ENCODE measurements at regions not wholly inside any gene's neighbourhood (a gene's known extent, or its start where the extent isn't known, plus 50 kb on each side); places are given as distances from the start of the nearest gene placed in this dataset.

GRCh38 chr14:34180434-34180833 lies 229.6 kb upstream of the EGLN3 start:
- no peaks in the 10 kb centered on the region for H3K27me3 Mint-ChIP-seq
- ATAC-seq (replicated peaks) (no peak), DNase-seq (no peak)
- no peaks in the 10 kb centered on the region for H3K4me1 Mint-ChIP-seq (ENCODE audit: low read depth in 2 of 2)
- no peak overlapping the region for H3K4me3 Mint-ChIP-seq
- H3K9me3 Mint-ChIP-seq, result peaks cover 0 to 8% of the 10 kb centered on the region in 2 donors
- H3K36me3 Mint-ChIP-seq (ENCODE audit: insufficient read depth), result no peaks in the 10 kb centered on the region
- H3K27ac Mint-ChIP-seq, result no peak overlapping the region

GRCh38 chr14:34179727-34180126 lies 228.9 kb upstream of the EGLN3 start:
- Mint-ChIP-seq H3K27me3 (no peaks in the 10 kb centered on the region), H3K36me3 (ENCODE audit: insufficient read depth) (no peaks in the 10 kb centered on the region), H3K9me3 (peaks cover 0 to 8% of the 10 kb centered on the region in 2 donors), H3K4me3 (no peak overlapping the region), H3K4me1 (ENCODE audit: low read depth in 2 of 2) (no peaks in the 10 kb centered on the region), H3K27ac (no peak overlapping the region)
- ATAC-seq (replicated peaks) (no peak), DNase-seq (no peak)

- Mint-ChIP-seq H3K27me3 (no peaks in the 10 kb centered on the region), H3K9me3 (peaks cover 0 to 2% of the 10 kb centered on the region in 2 donors), H3K4me1 (ENCODE audit: low read depth in 2 of 2) (no peaks in the 10 kb centered on the region), H3K27ac (no peak overlapping the region), H3K36me3 (ENCODE audit: insufficient read depth) (no peaks in the 10 kb centered on the region), H3K4me3 (no peak overlapping the region)
- no peak for DNase-seq
- ATAC-seq (replicated peaks), result no peak
These were observed 226.6 kb upstream of the EGLN3 start for GRCh38 chr14:34177466-34177865.

- no peaks in the 10 kb centered on the region for H3K9me3 Mint-ChIP-seq
- no peak for ATAC-seq (replicated peaks)
- no peaks in the 10 kb centered on the region for H3K36me3 Mint-ChIP-seq (ENCODE audit: insufficient read depth)
- no peak overlapping the region for H3K27ac Mint-ChIP-seq
- no peaks in the 10 kb centered on the region for H3K4me1 Mint-ChIP-seq (ENCODE audit: low read depth in 2 of 2)
- no peak overlapping the region for H3K4me3 Mint-ChIP-seq
- no peaks in the 10 kb centered on the region for H3K27me3 Mint-ChIP-seq
- DNase-seq, result no peak
These were observed 224.7 kb upstream of the EGLN3 start for GRCh38 chr14:34175574-34175973.

- ATAC-seq (replicated peaks), result no peak
- Mint-ChIP-seq H3K27ac (no peak overlapping the region), H3K36me3 (ENCODE audit: insufficient read depth) (no peaks in the 10 kb centered on the region), H3K27me3 (no peaks in the 10 kb centered on the region), H3K4me3 (no peak overlapping the region), H3K9me3 (no peaks in the 10 kb centered on the region), H3K4me1 (ENCODE audit: low read depth in 2 of 2) (no peaks in the 10 kb centered on the region)
- no peak for DNase-seq
These were observed 224.1 kb upstream of the EGLN3 start for GRCh38 chr14:34174973-34175372.

- Mint-ChIP-seq H3K27ac (no peak overlapping the region), H3K27me3 (no peaks in the 10 kb centered on the region), H3K4me1 (ENCODE audit: low read depth in 2 of 2) (no peaks in the 10 kb centered on the region), H3K9me3 (no peaks in the 10 kb centered on the region), H3K36me3 (ENCODE audit: insufficient read depth) (no peaks in the 10 kb centered on the region), H3K4me3 (no peak overlapping the region)
- ATAC-seq (replicated peaks) (no peak), DNase-seq (no peak)
These were observed 223.0 kb upstream of the EGLN3 start for GRCh38 chr14:34173916-34174315.

GRCh38 chr14:34172550-34173368 lies 221.9 kb upstream of the EGLN3 start:
- Mint-ChIP-seq H3K4me1 (ENCODE audit: low read depth in 2 of 2) (no peaks in the 10 kb centered on the region), H3K36me3 (ENCODE audit: insufficient read depth) (no peaks in the 10 kb centered on the region), H3K27ac (no peak overlapping the region), H3K4me3 (no peak overlapping the region), H3K9me3 (no peaks in the 10 kb centered on the region), H3K27me3 (no peaks in the 10 kb centered on the region)
- ATAC-seq (replicated peaks), result no peak
- DNase-seq, result no peak

- Mint-ChIP-seq H3K27ac (no peak overlapping the region), H3K4me1 (ENCODE audit: low read depth in 2 of 2) (no peaks in the 10 kb centered on the region), H3K4me3 (no peak overlapping the region), H3K27me3 (no peaks in the 10 kb centered on the region), H3K36me3 (ENCODE audit: insufficient read depth) (no peaks in the 10 kb centered on the region), H3K9me3 (no peaks in the 10 kb centered on the region)
- DNase-seq, result no peak
- no peak for ATAC-seq (replicated peaks)
These were observed 221.2 kb upstream of the EGLN3 start for GRCh38 chr14:34172173-34172451.

- Mint-ChIP-seq H3K36me3 (ENCODE audit: insufficient read depth) (no peaks in the 10 kb centered on the region), H3K9me3 (no peaks in the 10 kb centered on the region), H3K4me3 (no peak overlapping the region), H3K27me3 (no peaks in the 10 kb centered on the region), H3K27ac (no peak overlapping the region), H3K4me1 (ENCODE audit: low read depth in 2 of 2) (no peaks in the 10 kb centered on the region)
- no peak for DNase-seq
- ATAC-seq (replicated peaks), result no peak
These were observed 220.7 kb upstream of the EGLN3 start for GRCh38 chr14:34171431-34172172.

- ATAC-seq (replicated peaks), result no peak
- H3K4me3 Mint-ChIP-seq, result no peak overlapping the region
- peaks cover 0 to 7% of the 10 kb centered on the region in 2 donors for H3K27me3 Mint-ChIP-seq
- no peak for DNase-seq
- no peaks in the 10 kb centered on the region for H3K36me3 Mint-ChIP-seq (ENCODE audit: insufficient read depth)
- H3K4me1 Mint-ChIP-seq (ENCODE audit: low read depth in 2 of 2), result no peaks in the 10 kb centered on the region
- no peak overlapping the region for H3K27ac Mint-ChIP-seq
- no peaks in the 10 kb centered on the region for H3K9me3 Mint-ChIP-seq
These were observed 220.0 kb upstream of the EGLN3 start for GRCh38 chr14:34170882-34171281.

GRCh38 chr14:34169561-34169960 lies 218.7 kb upstream of the EGLN3 start:
- DNase-seq, result no peak
- H3K27me3 Mint-ChIP-seq, result peaks cover 0 to 9% of the 10 kb centered on the region in 2 donors
- H3K4me3 Mint-ChIP-seq, result no peak overlapping the region
- ATAC-seq (replicated peaks), result no peak
- no peak overlapping the region for H3K27ac Mint-ChIP-seq
- H3K36me3 Mint-ChIP-seq (ENCODE audit: insufficient read depth), result no peaks in the 10 kb centered on the region
- H3K4me1 Mint-ChIP-seq (ENCODE audit: low read depth in 2 of 2), result no peaks in the 10 kb centered on the region
- no peaks in the 10 kb centered on the region for H3K9me3 Mint-ChIP-seq

- Mint-ChIP-seq H3K27ac (no peak overlapping the region), H3K4me1 (ENCODE audit: low read depth in 2 of 2) (no peaks in the 10 kb centered on the region), H3K4me3 (no peak overlapping the region)
These were observed 217.8 kb upstream of the EGLN3 start for GRCh38 chr14:34168656-34169055.

GRCh38 chr14:34165847-34166350 lies 215.0 kb upstream of the EGLN3 start:
- ATAC-seq (replicated peaks) (no peak), DNase-seq (no peak)
- Mint-ChIP-seq H3K36me3 (ENCODE audit: insufficient read depth) (no peaks in the 10 kb centered on the region), H3K4me3 (no peak overlapping the region), H3K9me3 (no peaks in the 10 kb centered on the region), H3K27ac (no peak overlapping the region), H3K27me3 (peaks cover 0 to 9% of the 10 kb centered on the region in 2 donors), H3K4me1 (ENCODE audit: low read depth in 2 of 2) (no peaks in the 10 kb centered on the region)

More at GRCh38 chr14:34168656-34169055, 217.8 kb upstream of the EGLN3 start:
- H3K36me3 Mint-ChIP-seq (ENCODE audit: insufficient read depth), result no peaks in the 10 kb centered on the region
- H3K27me3 Mint-ChIP-seq, result peaks cover 0 to 9% of the 10 kb centered on the region in 2 donors
- H3K9me3 Mint-ChIP-seq, result no peaks in the 10 kb centered on the region
- DNase-seq (no peak), ATAC-seq (replicated peaks) (no peak)

All from effector memory CD8-positive, alpha-beta T cell (primary cell).